Mesenchymal stem cell (in vitro differentiated cells and primary cell): ENCODE measurements at regions not wholly inside any gene's neighbourhood (a gene's known extent, or its start where the extent isn't known, plus 50 kb on each side); places are given as distances from the start of the nearest gene placed in this dataset.

ENCODE experiments used
- DNase-seq: peaks from one replicate; pipeline ENCODE4 v3.0.0-alpha.2; 2013
- H2AFZ ChIP-seq: one replicate; pipeline ENCODE4 v1.6.1; 2013; ENCODE audit warnings: low read depth, mild to moderate bottlenecking, control low read depth, inconsistent platforms, low read length, moderate library complexity
- H2AK5ac ChIP-seq: 2 replicates; pipeline ENCODE4 v1.6.1; 2013; ENCODE audit warnings: low read length, moderate library complexity, mild to moderate bottlenecking, inconsistent platforms; ENCODE audit not compliant: severe bottlenecking
- H2BK120ac ChIP-seq: one replicate; pipeline ENCODE4 v1.6.1; 2013; ENCODE audit warnings: low read depth, mild to moderate bottlenecking, inconsistent platforms, low read length, moderate library complexity
- H2BK12ac ChIP-seq, 2 experiments: one replicate each; pipeline ENCODE4 v1.6.1; 2013; ENCODE audit warnings: inconsistent platforms in 2 of 2, low read length in 2 of 2, mild to moderate bottlenecking in 2 of 2, moderate library complexity in 2 of 2, control low read depth in 1 of 2
- H2BK15ac ChIP-seq: one replicate; pipeline ENCODE4 v1.6.1; 2013; ENCODE audit warnings: mild to moderate bottlenecking, low read depth, inconsistent platforms; ENCODE audit not compliant: poor library complexity, severe bottlenecking
- H2BK5ac ChIP-seq: 2 replicates; pipeline ENCODE4 v1.6.1; 2013; ENCODE audit warnings: low read depth, mild to moderate bottlenecking, low read length, control low read depth, inconsistent platforms; ENCODE audit not compliant: poor library complexity, severe bottlenecking
- H3K14ac ChIP-seq, 2 experiments: one replicate each; pipeline ENCODE4 v1.6.1; 2013; ENCODE audit warnings: inconsistent platforms in 2 of 2, low read length in 2 of 2, control low read depth in 1 of 2, mild to moderate bottlenecking in 1 of 2, moderate library complexity in 1 of 2
- H3K18ac ChIP-seq, 2 experiments: one replicate each; pipeline ENCODE4 v1.6.1; 2013; ENCODE audit warnings: inconsistent platforms in 2 of 2, low read length in 2 of 2, control low read depth in 1 of 2, low read depth in 1 of 2, mild to moderate bottlenecking in 1 of 2
- H3K23ac ChIP-seq, 2 experiments: one replicate each; pipeline ENCODE4 v1.6.1; 2013; ENCODE audit warnings: inconsistent platforms in 2 of 2, low read length in 2 of 2, mild to moderate bottlenecking in 2 of 2, moderate library complexity in 2 of 2, control low read depth in 1 of 2
- H3K27ac ChIP-seq: 2 replicates; pipeline ENCODE4 v1.5.1; 2013; ENCODE audit warnings: mild to moderate bottlenecking, moderate library complexity, low read length, control low read depth, inconsistent platforms; ENCODE audit not compliant: poor library complexity, severe bottlenecking
- H3K27me3 ChIP-seq, 2 experiments: 2 replicates each; pipeline versions ENCODE4 v1.6.1 to v1.7.0; 2013; ENCODE audit warnings: low read length in 2 of 2, mild to moderate bottlenecking in 2 of 2, moderate library complexity in 2 of 2, control low read depth in 1 of 2, inconsistent platforms in 1 of 2; ENCODE audit not compliant: control insufficient read depth in 1 of 2, insufficient read depth in 1 of 2
- H3K36me3 ChIP-seq, 2 experiments: 2 replicates each; pipeline versions ENCODE4 v1.6.1 to v1.7.0; 2013; ENCODE audit warnings: low read length in 2 of 2, control low read depth in 1 of 2, inconsistent platforms in 1 of 2, low read depth in 1 of 2, mild to moderate bottlenecking in 1 of 2; ENCODE audit not compliant: insufficient read depth in 2 of 2, control insufficient read depth in 1 of 2
- H3K4ac ChIP-seq, 2 experiments: one replicate each; pipeline ENCODE4 v1.6.1; 2013; ENCODE audit warnings: inconsistent platforms in 2 of 2, low read length in 2 of 2, mild to moderate bottlenecking in 2 of 2, moderate library complexity in 2 of 2, control low read depth in 1 of 2, low read depth in 1 of 2
- H3K4me1 ChIP-seq: 2 replicates; pipeline ENCODE4 v1.6.1; 2013; ENCODE audit warnings: low read depth, low read length, control low read depth; ENCODE audit not compliant: control insufficient read depth, insufficient read depth
- H3K4me2 ChIP-seq: 2 replicates; pipeline ENCODE4 v1.6.1; 2013; ENCODE audit warnings: low read length, mild to moderate bottlenecking, inconsistent platforms; ENCODE audit not compliant: poor library complexity, severe bottlenecking
- H3K4me3 ChIP-seq, 2 experiments: 2 replicates each; pipeline versions ENCODE4 v1.5.1 to v1.7.0; 2013; ENCODE audit warnings: low read length in 2 of 2, mild to moderate bottlenecking in 2 of 2, control low read depth in 1 of 2, low read depth in 1 of 2; ENCODE audit not compliant: insufficient read depth in 1 of 2
- H3K79me1 ChIP-seq: replicated peaks from 2 replicates; pipeline ENCODE4 v1.6.1; 2013; ENCODE audit warnings: mild to moderate bottlenecking, control low read depth, low read length, inconsistent platforms; ENCODE audit not compliant: poor library complexity, severe bottlenecking
- H3K9ac ChIP-seq: 2 replicates; pipeline ENCODE4 v1.7.0; 2013; ENCODE audit warnings: mild to moderate bottlenecking, low read length, moderate library complexity
- H3K9me3 ChIP-seq: 2 replicates; pipeline ENCODE4 v1.7.0; 2013; ENCODE audit warnings: mild to moderate bottlenecking, low read length; ENCODE audit not compliant: control insufficient read depth
- H4K8ac ChIP-seq: one replicate; pipeline ENCODE4 v1.6.1; 2013; ENCODE audit warnings: inconsistent platforms, mild to moderate bottlenecking, low read length, moderate library complexity
- H4K91ac ChIP-seq: one replicate; pipeline ENCODE4 v1.6.1; 2013; ENCODE audit warnings: mild to moderate bottlenecking, low read length, inconsistent platforms
- WGBS: methylation state at CpG from one replicate; pipeline ENCODE4 v1.1.7; 2013; ENCODE audit warnings: mixed read lengths; 5-methylcytosine and 5-hydroxymethylcytosine counted together

GRCh38 chr2:67709835-67710234 lies 312.7 kb downstream of the ETAA1 start:
- Histone ChIP-seq H3K4ac (no peak overlapping the region), H3K9ac (no peak overlapping the region), H3K14ac (no peak overlapping the region), H2AK5ac (no peak overlapping the region), H3K4me3 (no peak overlapping the region), H2BK12ac (no peak overlapping the region), H2AFZ (no peak overlapping the region), H4K8ac (no peak overlapping the region), H3K36me3 (no peaks in the 10 kb centered on the region), H3K27me3 (no peaks in the 10 kb centered on the region), H3K27ac (no peak overlapping the region), H3K23ac (no peak overlapping the region), H3K4me2 (no peak overlapping the region), H3K79me1 (no peaks in the 10 kb centered on the region), H4K91ac (no peak overlapping the region), H3K18ac (no peak overlapping the region), H2BK120ac (no peak overlapping the region), H2BK5ac (no peak overlapping the region), H3K4me1 (no peaks in the 10 kb centered on the region), H2BK15ac (no peak overlapping the region), H3K9me3 (no peaks in the 10 kb centered on the region)
- no peak for DNase-seq
- WGBS = 100% methylated on average over 2 of the region's 2 CpGs

GRCh38 chr2:67712484-67712883 lies 315.4 kb downstream of the ETAA1 start:
- no peaks in the 10 kb centered on the region for H3K4me1 ChIP-seq
- no peak overlapping the region for H2AFZ ChIP-seq
- 96% methylated on average over 12 of the region's 12 CpGs for WGBS
- H2BK15ac ChIP-seq = no peak overlapping the region
- no peak overlapping the region for H3K23ac ChIP-seq
- no peak overlapping the region for H2BK5ac ChIP-seq
- H3K9me3 ChIP-seq = no peaks in the 10 kb centered on the region
- H4K91ac ChIP-seq = no peak overlapping the region
- H3K9ac ChIP-seq = no peak overlapping the region
- no peak for DNase-seq
- H3K79me1 ChIP-seq = no peaks in the 10 kb centered on the region
- H3K4ac ChIP-seq = no peak overlapping the region
- H3K4me2 ChIP-seq = no peak overlapping the region
- no peak overlapping the region for H4K8ac ChIP-seq
- no peaks in the 10 kb centered on the region for H3K36me3 ChIP-seq
- H3K18ac ChIP-seq = no peak overlapping the region
- H2BK120ac ChIP-seq = no peak overlapping the region
- no peak overlapping the region for H3K14ac ChIP-seq
- H2BK12ac ChIP-seq = no peak overlapping the region
- no peak overlapping the region for H2AK5ac ChIP-seq
- no peak overlapping the region for H3K27ac ChIP-seq
- H3K4me3 ChIP-seq = no peak overlapping the region
- peaks cover 0 to 3% of the 10 kb centered on the region in 2 experiments for H3K27me3 ChIP-seq

- Histone ChIP-seq H2BK5ac (no peak overlapping the region), H4K8ac (no peak overlapping the region), H3K9me3 (no peaks in the 10 kb centered on the region), H2AK5ac (no peak overlapping the region), H2BK12ac (no peak overlapping the region), H3K4me3 (no peak overlapping the region), H3K4me2 (no peak overlapping the region), H3K4me1 (no peaks in the 10 kb centered on the region), H3K79me1 (no peaks in the 10 kb centered on the region), H3K23ac (no peak overlapping the region), H2BK15ac (no peak overlapping the region), H3K36me3 (no peaks in the 10 kb centered on the region), H3K18ac (no peak overlapping the region), H3K9ac (no peak overlapping the region), H3K27me3 (peaks cover 0 to 3% of the 10 kb centered on the region in 2 experiments), H3K4ac (no peak overlapping the region), H3K14ac (no peak overlapping the region), H2BK120ac (no peak overlapping the region), H3K27ac (no peak overlapping the region), H2AFZ (no peak overlapping the region), H4K91ac (no peak overlapping the region)
- WGBS = 86% methylated on average over 3 of the region's 3 CpGs
- DNase-seq = no peak
Observed at GRCh38 chr2:67713376-67713775, 316.2 kb downstream of the ETAA1 start.

- Histone ChIP-seq H3K9me3 (no peaks in the 10 kb centered on the region), H3K27me3 (peaks cover 0 to 3% of the 10 kb centered on the region in 2 experiments), H2BK120ac (no peak overlapping the region), H3K79me1 (no peaks in the 10 kb centered on the region), H3K9ac (no peak overlapping the region), H2BK12ac (no peak overlapping the region), H2AFZ (no peak overlapping the region), H4K91ac (no peak overlapping the region), H3K4me2 (no peak overlapping the region), H2BK5ac (no peak overlapping the region), H3K27ac (no peak overlapping the region), H3K14ac (no peak overlapping the region), H3K23ac (no peak overlapping the region), H3K36me3 (no peaks in the 10 kb centered on the region), H3K18ac (no peak overlapping the region), H3K4me1 (no peaks in the 10 kb centered on the region), H4K8ac (no peak overlapping the region), H3K4me3 (no peak overlapping the region), H2AK5ac (no peak overlapping the region), H3K4ac (no peak overlapping the region), H2BK15ac (no peak overlapping the region)
- no peak for DNase-seq
- WGBS = 52% methylated on average over 1 of the region's 1 CpG
Observed at GRCh38 chr2:67716895-67717396, 319.8 kb downstream of the ETAA1 start.
